Mucosa of rectum (tissue), 2 donors: ENCODE measurements at regions not wholly inside any gene's neighbourhood (a gene's known extent, or its start where the extent isn't known, plus 50 kb on each side); places are given as distances from the start of the nearest gene placed in this dataset.

Source experiments
- H3K27ac ChIP-seq, 2 donors: one replicate each; pipeline ENCODE4 v1.7.0; 2013; ENCODE audit warnings: inconsistent platforms in 2 of 2, low read depth in 2 of 2, low read length in 2 of 2
- H3K27me3 ChIP-seq, 2 donors: one replicate each; pipeline ENCODE4 v1.7.0; 2013; ENCODE audit warnings: low read length in 2 of 2; ENCODE audit not compliant: control insufficient read depth in 2 of 2, insufficient read depth in 2 of 2
- H3K36me3 ChIP-seq, 2 donors: one replicate each; pipeline ENCODE4 v1.7.0; 2013; ENCODE audit warnings: low read length in 2 of 2; ENCODE audit not compliant: control insufficient read depth in 2 of 2, insufficient read depth in 2 of 2
- H3K4me1 ChIP-seq, 2 donors: one replicate each; pipeline ENCODE4 v1.7.0; 2013; ENCODE audit warnings: low read length in 2 of 2, mild to moderate bottlenecking in 1 of 2; ENCODE audit not compliant: control insufficient read depth in 2 of 2, insufficient read depth in 2 of 2
- H3K4me3 ChIP-seq, 2 donors: one replicate each; pipeline ENCODE4 v1.7.0; 2013; ENCODE audit warnings: low read length in 2 of 2
- H3K9ac ChIP-seq, 2 donors: one replicate each; pipeline ENCODE4 v1.7.0; 2013; ENCODE audit warnings: low read length in 2 of 2, low read depth in 1 of 2, mild to moderate bottlenecking in 1 of 2
- H3K9me3 ChIP-seq, 2 donors: one replicate each; pipeline ENCODE4 v1.7.0; 2013; ENCODE audit warnings: low read length in 2 of 2; ENCODE audit not compliant: control insufficient read depth in 2 of 2
- donor health status: healthy.
- donor health status: Normal muscosa, but diverticular disease.

DNA sequence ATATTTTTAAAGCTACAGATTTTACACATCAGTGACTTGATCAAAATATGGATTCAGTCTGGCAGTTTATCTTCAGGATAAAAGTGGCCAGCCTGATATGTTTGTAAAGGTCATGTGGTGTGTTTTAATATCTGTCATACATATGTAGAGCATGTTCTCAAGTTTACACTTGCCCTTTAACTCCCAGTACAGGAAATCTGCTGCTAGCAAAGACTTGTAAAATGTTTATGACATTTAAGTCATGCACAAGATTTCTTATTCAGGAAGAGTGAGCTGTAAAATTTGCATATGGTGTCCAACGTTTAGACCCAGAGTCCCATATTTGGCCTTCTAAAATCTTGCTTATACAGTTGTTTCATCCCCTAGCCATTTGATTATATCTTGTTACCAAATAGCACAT is 197.5 kb upstream of the FLRT2 start:
- Histone ChIP-seq H3K9me3 (peaks cover 0 to 2% of the 10 kb centered on the region in 2 donors), H3K4me1 (no peaks in the 10 kb centered on the region), H3K4me3 (no peak overlapping the region), H3K36me3 (no peaks in the 10 kb centered on the region), H3K9ac (no peak overlapping the region), H3K27ac (no peak overlapping the region), H3K27me3 (no peaks in the 10 kb centered on the region)

DNA sequence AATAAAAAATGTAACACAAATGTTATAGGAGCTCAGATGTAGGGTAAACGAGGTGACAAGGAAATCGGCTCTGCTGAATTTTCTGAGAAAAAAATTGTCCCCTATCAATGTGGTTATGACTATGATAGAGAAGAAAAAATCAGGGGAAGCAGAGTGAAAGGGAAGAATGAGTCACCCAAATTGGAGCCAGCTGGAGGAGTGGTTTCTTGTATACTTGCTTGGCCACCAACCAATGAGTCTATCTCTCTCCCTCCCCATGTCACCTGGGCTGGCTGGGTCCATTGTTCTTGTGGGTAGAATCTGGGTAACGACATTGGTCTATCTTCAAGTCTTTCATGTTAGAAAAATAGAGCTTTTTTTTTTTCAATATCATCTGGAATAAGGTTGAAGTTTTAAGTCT is 196.6 kb upstream of the FLRT2 start:
- H3K4me3 ChIP-seq = no peak overlapping the region
- H3K4me1 ChIP-seq = no peaks in the 10 kb centered on the region
- H3K9me3 ChIP-seq = peaks cover 0 to 2% of the 10 kb centered on the region in 2 donors
- no peaks in the 10 kb centered on the region for H3K36me3 ChIP-seq
- H3K9ac ChIP-seq = no peak overlapping the region
- H3K27ac ChIP-seq = no peak overlapping the region
- H3K27me3 ChIP-seq = no peaks in the 10 kb centered on the region

DNA sequence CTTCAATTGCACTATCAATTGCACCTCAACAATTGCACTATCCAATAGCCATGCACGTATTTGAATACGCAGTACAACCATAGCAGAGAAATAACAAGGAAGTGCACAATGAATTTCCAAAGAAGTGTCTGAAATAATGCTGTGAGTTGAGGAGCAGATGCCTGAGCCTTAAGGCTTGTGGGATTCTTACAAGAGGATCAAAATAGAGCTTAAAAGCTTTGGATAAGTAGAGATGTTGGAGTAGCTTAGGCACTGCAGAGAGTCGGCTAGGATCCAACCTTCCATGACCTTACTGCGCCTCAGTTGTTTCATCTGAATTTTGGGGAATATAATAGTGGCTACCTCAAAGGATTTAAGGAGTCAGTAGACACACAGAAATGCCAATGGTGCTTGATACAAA is 196.1 kb upstream of the FLRT2 start:
- no peak overlapping the region for H3K4me3 ChIP-seq
- H3K4me1 ChIP-seq = no peaks in the 10 kb centered on the region
- no peak overlapping the region for H3K9ac ChIP-seq
- no peak overlapping the region for H3K27ac ChIP-seq
- no peaks in the 10 kb centered on the region for H3K27me3 ChIP-seq
- H3K36me3 ChIP-seq = no peaks in the 10 kb centered on the region
- H3K9me3 ChIP-seq = peaks cover 0 to 2% of the 10 kb centered on the region in 2 donors

DNA sequence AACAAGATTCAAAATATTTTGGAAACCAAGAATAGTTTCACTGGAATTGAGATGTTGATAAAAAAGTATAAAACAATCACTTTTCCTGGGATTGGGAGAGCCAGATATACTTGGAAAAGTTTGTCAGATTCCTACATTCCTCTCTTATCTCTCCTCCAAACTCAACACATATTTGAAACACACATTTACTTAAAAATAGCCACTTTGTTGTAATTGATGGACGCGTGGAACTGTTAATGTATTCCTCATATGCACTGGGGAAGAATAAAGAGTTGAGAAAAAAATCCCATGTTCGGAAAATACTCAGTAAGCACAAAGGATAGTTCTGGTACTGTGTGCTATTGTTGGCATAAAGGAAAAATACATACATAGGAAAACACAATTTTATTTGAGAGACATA is 195.6 kb upstream of the FLRT2 start:
- Histone ChIP-seq H3K4me1 (no peaks in the 10 kb centered on the region), H3K9me3 (peaks cover 0 to 2% of the 10 kb centered on the region in 2 donors), H3K27ac (no peak overlapping the region), H3K36me3 (no peaks in the 10 kb centered on the region), H3K9ac (no peak overlapping the region), H3K4me3 (no peak overlapping the region), H3K27me3 (no peaks in the 10 kb centered on the region)

DNA sequence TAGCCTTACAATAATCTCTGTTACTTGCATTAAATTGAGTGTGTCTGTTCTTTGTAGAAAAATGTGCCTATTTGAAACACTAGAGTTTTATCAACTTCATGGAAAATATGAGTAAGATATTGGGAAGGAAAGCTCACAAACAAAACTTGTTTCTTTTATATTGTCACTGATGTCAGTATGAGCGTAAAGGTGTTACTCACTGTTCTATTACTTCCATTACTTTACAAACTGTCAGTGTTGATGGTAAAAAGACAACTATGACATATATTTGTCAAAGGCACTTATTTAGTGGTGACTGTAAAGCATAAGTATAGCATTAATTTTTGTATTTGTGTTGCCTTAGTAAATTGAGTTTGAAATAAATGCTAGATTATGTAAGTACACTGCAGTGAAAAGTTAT is 193.7 kb upstream of the FLRT2 start:
- Histone ChIP-seq H3K4me1 (no peaks in the 10 kb centered on the region), H3K36me3 (no peaks in the 10 kb centered on the region), H3K9me3 (peaks cover 0 to 2% of the 10 kb centered on the region in 2 donors), H3K27me3 (no peaks in the 10 kb centered on the region), H3K27ac (no peak overlapping the region), H3K4me3 (no peak overlapping the region), H3K9ac (no peak overlapping the region)

DNA sequence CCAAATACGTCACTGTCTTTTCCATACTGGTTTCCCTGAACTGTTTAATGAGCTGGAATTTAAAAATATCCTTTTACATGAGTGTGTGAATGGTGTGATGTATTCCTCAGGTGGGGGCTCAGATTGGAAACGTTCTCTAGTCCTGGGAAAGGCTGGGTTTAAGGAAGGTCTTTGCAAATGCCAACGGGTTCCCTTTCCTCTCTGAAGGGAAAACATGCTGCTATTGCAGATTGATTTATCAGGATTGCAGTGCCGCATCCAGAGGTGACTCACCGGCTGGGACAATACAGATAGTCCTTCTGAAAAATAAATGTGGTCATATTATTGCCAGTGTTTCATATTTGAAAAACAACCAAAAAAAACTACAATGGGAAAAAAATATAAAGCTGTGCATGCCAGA is 193.1 kb upstream of the FLRT2 start:
- H3K4me1 ChIP-seq = no peaks in the 10 kb centered on the region
- peaks cover 0 to 2% of the 10 kb centered on the region in 2 donors for H3K9me3 ChIP-seq
- H3K27ac ChIP-seq = no peak overlapping the region
- no peaks in the 10 kb centered on the region for H3K36me3 ChIP-seq
- no peak overlapping the region for H3K9ac ChIP-seq
- no peak overlapping the region for H3K4me3 ChIP-seq
- no peaks in the 10 kb centered on the region for H3K27me3 ChIP-seq

DNA sequence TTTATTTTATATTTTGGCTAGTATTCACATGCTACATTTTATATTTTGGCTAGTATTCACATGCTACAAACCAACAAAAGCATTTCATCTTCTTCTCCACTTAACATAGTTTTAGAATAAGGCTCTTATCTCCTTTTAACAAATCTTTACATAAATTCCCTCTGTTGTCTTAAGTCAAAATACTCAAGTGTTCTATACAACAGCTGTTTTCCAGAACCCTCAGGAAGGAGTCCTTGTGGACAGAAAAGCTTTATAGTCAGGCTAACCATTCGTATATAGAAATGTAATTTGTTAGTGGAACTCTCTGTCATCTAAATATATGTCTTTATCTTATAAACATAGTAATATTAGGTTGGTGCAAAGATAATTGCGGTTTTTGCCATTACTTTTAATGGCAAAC is 191.0 kb upstream of the FLRT2 start:
- no peaks in the 10 kb centered on the region for H3K27me3 ChIP-seq
- H3K36me3 ChIP-seq = no peaks in the 10 kb centered on the region
- H3K4me1 ChIP-seq = no peaks in the 10 kb centered on the region
- H3K27ac ChIP-seq = no peak overlapping the region
- H3K4me3 ChIP-seq = no peak overlapping the region
- H3K9ac ChIP-seq = no peak overlapping the region
- H3K9me3 ChIP-seq = peaks cover 0 to 2% of the 10 kb centered on the region in 2 donors

DNA sequence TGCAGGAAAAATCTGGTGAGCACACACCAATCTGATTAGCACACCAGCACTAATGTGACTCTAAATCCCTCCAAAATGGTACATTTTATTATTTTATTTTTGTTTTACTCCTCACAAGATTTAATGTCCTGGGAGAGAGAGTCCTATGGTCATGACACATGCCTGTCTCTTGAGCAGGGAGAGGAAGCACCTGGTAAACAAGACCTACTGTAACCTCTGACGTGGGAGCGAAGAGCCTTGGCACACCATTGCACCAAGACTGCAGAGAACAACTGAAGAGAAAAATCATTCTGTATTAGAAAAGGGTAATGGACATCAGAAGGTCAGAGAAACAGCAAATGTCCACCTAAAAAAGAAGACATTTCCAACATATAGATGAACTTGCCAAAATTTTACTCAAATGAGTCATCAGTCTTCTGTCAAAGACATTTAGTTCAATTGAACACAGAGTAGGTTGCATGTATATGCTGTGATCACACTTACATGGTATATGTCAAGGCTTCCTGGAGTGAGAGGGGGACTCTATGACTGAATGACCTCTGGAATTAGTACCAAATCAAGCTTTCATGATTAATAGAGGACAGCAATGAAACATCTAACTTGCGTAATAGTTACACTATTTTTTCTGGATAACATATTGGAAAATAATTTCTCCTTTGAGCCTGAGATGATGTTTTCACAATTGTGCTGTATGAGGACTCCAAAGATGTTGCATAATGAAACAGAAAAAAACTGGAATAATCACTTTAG is 186.9 kb upstream of the FLRT2 start:
- Histone ChIP-seq H3K36me3 (no peaks in the 10 kb centered on the region), H3K4me3 (no peak overlapping the region), H3K9me3 (no peaks in the 10 kb centered on the region), H3K27ac (no peak overlapping the region), H3K27me3 (no peaks in the 10 kb centered on the region), H3K9ac (no peak overlapping the region), H3K4me1 (no peaks in the 10 kb centered on the region)

DNA sequence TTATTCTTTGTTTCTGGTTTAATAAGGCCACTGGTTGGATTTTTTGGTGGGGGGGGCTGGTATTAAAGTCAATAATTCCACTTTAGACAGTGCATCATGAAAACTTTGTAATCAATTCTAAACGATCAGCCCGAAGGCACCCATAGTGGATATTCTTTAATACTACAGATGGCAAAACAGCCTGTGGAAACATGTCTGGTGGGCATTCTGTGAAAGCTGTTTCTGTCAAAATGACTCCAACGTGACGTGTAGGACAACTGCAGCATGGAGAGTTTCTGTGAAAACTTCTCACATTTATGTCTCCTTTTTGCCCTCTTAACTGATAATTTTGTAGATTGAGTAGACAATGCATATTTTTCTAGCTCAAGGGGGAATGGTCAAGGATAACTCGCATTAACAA is 185.8 kb upstream of the FLRT2 start:
- no peak overlapping the region for H3K9ac ChIP-seq
- no peaks in the 10 kb centered on the region for H3K9me3 ChIP-seq
- H3K4me1 ChIP-seq = no peaks in the 10 kb centered on the region
- H3K27ac ChIP-seq = no peak overlapping the region
- no peaks in the 10 kb centered on the region for H3K36me3 ChIP-seq
- H3K4me3 ChIP-seq = no peak overlapping the region
- no peaks in the 10 kb centered on the region for H3K27me3 ChIP-seq

DNA sequence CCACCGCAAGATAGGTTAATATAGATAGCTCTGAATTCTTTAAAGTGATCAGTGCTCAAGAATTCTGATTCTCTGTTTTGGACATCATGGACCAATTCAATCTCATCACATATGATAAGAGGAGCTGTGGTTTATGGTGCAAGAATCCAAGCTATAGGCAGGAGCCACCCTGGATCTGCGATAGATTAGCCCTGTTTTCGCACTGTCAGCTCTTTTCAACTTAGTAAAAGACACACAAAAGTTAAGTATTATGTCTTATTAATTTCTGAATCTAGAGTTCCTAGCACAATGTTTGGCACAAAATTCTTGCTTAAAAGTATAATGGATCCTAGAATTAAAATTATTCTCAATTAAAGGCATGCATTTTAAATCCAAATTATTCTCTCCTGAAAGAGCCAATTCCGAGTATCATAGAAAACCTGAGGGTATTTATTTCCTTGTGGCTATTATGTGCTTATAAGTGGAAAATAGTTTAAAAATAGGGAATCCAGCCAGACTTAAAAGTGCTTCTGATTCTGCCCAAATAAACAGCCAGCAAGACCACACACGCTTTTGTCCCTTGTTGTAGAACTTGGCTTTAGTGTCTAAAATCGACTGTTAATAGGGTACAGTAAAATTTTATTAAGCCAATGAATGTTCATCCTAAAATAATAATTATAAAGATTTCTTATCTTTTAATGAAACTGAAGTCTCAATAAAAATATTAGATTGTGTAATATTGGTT is 184.9 kb upstream of the FLRT2 start:
- Histone ChIP-seq H3K9me3 (no peaks in the 10 kb centered on the region), H3K27ac (no peak overlapping the region), H3K4me3 (no peak overlapping the region), H3K36me3 (no peaks in the 10 kb centered on the region), H3K9ac (no peak overlapping the region), H3K4me1 (no peaks in the 10 kb centered on the region), H3K27me3 (no peaks in the 10 kb centered on the region)
